ENCODE measurements at regions not wholly inside any gene's neighbourhood (a gene's known extent, or its start where the extent isn't known, plus 50 kb on each side); places are given as distances from the start of the nearest gene placed in this dataset.

DNA sequence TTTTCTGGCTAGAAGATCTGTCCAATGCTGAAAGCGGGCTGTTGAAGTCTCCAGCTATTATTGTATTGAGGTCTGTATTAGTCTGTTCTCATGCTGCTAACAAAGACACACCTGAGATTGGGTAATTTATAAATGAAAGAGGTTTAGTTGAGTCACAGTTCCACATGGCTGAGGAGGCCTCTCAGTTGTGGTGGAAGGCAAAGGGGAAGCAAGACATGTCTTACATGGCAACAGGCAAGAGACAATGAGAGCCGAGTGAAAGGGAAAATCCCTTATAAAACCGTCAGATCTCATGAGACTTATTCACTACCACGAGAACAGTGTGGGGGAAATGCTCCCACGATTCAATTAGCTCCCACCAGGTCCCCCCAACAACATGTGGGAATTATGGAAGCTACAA lies 980.4 kb downstream of the SLITRK5 start:
- Histone ChIP-seq H3K9me3 (replicated peaks) (peaks cover 12% of the 10 kb centered on the region), H3K36me3 (no peaks in the 10 kb centered on the region), H3K4me3 (no peak overlapping the region), H3K27ac (replicated peaks) (no peak overlapping the region), H3K4me1 (no peaks in the 10 kb centered on the region), H3K27me3 (ENCODE audit: low read depth) (no peaks in the 10 kb centered on the region)
- no peak for DNase-seq
- TF ChIP-seq, protein P1, sequence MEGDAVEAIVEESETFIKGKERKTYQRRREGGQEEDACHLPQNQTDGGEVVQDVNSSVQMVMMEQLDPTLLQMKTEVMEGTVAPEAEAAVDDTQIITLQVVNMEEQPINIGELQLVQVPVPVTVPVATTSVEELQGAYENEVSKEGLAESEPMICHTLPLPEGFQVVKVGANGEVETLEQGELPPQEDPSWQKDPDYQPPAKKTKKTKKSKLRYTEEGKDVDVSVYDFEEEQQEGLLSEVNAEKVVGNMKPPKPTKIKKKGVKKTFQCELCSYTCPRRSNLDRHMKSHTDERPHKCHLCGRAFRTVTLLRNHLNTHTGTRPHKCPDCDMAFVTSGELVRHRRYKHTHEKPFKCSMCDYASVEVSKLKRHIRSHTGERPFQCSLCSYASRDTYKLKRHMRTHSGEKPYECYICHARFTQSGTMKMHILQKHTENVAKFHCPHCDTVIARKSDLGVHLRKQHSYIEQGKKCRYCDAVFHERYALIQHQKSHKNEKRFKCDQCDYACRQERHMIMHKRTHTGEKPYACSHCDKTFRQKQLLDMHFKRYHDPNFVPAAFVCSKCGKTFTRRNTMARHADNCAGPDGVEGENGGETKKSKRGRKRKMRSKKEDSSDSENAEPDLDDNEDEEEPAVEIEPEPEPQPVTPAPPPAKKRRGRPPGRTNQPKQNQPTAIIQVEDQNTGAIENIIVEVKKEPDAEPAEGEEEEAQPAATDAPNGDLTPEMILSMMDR (IDR thresholded peaks at IDR 0.05; ENCODE audit: borderline replicate concordance) = no peak
- intact Hi-C loops (cut with micrococcal nuclease) = no loop called here

DNA sequence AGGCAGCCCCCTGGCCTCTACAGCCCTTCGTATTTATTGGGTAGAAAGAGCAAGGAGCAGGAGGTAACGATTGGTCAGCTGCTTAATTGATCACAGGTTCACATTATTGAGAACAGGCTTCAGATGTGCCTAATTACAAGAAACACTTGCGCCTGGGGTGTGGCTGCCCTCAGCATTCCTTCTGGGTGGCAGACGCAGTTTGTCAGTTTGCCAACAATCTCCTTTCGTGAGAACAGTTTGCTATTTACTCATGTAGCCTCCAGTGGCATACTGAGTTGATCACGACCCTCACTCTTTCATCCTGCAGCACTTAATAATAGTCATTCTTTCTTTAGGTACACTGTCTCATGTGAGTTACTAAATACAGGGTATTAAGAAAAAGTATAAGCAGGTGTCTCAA lies 985.6 kb downstream of the SLITRK5 start:
- no peaks in the 10 kb centered on the region for H3K4me1 ChIP-seq
- H3K9me3 ChIP-seq (replicated peaks) = peaks cover 9% of the 10 kb centered on the region
- DNase-seq = no peak
- no peak overlapping the region for H3K27ac ChIP-seq (replicated peaks)
- intact Hi-C loops (cut with micrococcal nuclease) = no loop called here
- H3K36me3 ChIP-seq = no peaks in the 10 kb centered on the region
- H3K27me3 ChIP-seq (ENCODE audit: low read depth) = no peaks in the 10 kb centered on the region
- TF ChIP-seq, protein P1 (IDR thresholded peaks at IDR 0.05; ENCODE audit: borderline replicate concordance) = no peak
- H3K4me3 ChIP-seq = no peak overlapping the region

DNA sequence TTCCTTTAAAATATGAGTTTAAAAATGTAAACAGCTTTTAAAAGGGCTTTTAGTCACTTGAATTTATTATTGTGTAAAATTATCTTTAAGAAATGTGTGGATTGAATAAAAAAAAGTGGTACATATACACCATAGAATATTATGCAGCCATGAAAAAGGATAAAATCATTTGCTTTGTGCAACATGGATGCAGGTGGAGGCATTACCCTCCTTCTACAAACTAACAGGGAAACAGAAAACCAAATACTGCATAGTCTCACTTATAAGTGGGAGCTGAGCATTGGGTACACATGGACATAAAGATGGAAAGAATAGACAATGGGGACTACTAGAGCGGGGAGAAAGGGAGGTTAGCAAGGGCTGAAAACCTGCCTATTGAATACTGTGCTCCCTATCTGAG lies 999.3 kb downstream of the SLITRK5 start:
- Histone ChIP-seq H3K27me3 (ENCODE audit: low read depth) (no peaks in the 10 kb centered on the region), H3K36me3 (no peaks in the 10 kb centered on the region), H3K9me3 (replicated peaks) (peaks cover 10% of the 10 kb centered on the region), H3K27ac (replicated peaks) (no peak overlapping the region), H3K4me3 (no peak overlapping the region), H3K4me1 (no peaks in the 10 kb centered on the region)
- TF ChIP-seq, protein P1 (IDR thresholded peaks at IDR 0.05; ENCODE audit: borderline replicate concordance) = no peak
- intact Hi-C loops (cut with micrococcal nuclease) = no loop called here
- DNase-seq = no peak

DNA sequence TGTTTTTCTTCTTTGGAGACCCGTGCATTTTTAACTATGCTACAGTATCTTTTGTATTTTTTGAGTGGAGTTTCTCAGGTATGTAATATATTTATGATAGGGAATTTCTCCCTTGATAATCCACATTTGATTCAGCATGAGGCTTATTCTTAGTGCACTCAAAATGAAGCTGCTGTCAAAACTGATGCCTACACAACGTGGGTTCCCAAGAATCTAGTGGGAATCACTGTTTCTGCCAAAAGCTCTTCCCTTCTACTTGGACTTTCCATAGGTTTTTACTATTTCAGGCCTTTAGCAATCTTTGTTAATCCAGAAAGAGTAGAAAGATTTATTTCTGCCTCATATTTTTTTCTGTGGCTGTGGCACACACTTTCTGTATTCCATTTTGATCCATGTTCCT lies 1003.7 kb downstream of the SLITRK5 start:
- Histone ChIP-seq H3K27ac (replicated peaks) (no peak overlapping the region), H3K9me3 (replicated peaks) (peaks cover 8% of the 10 kb centered on the region), H3K27me3 (ENCODE audit: low read depth) (no peaks in the 10 kb centered on the region), H3K36me3 (no peaks in the 10 kb centered on the region), H3K4me3 (no peak overlapping the region), H3K4me1 (no peaks in the 10 kb centered on the region)
- TF ChIP-seq, protein P1 (IDR thresholded peaks at IDR 0.05; ENCODE audit: borderline replicate concordance) = no peak
- DNase-seq = no peak
- intact Hi-C loops (cut with micrococcal nuclease) = no loop called here

DNA sequence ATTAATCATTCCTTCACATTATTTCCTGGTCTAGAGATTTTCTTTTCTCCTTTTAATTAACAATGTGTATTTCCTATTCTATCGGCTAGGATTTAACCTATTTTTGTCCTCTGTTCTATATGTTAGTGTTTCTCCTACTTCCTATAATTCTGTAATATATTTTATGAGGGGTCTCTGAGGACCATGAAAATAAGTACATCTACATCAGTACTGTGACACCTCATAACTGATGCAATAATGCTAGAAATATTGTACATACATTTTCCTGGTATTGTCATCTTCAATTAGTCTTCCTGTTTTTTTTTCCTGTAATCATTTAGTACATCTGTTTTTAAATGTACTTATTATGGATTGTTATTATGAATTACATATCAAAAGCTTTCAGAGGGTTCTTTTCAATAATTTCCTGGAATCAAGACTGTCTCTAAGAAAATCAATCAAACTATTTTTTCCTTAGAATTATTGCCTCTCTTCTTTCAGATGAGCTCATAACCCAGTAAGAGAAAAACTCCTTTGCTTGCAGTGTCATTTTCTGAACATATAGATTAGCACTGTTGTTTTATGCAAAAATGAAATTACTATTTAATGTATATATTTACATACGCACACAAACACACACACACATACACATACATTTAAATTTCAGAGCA lies 1004.3 kb downstream of the SLITRK5 start:
- H3K9me3 ChIP-seq (replicated peaks) = peaks cover 2% of the 10 kb centered on the region
- H3K4me1 ChIP-seq = no peaks in the 10 kb centered on the region
- H3K4me3 ChIP-seq = no peak overlapping the region
- H3K27me3 ChIP-seq (ENCODE audit: low read depth) = no peaks in the 10 kb centered on the region
- H3K36me3 ChIP-seq = no peaks in the 10 kb centered on the region
- TF ChIP-seq, protein P1 (IDR thresholded peaks at IDR 0.05; ENCODE audit: borderline replicate concordance) = no peak
- H3K27ac ChIP-seq (replicated peaks) = no peak overlapping the region
- no peak for DNase-seq
- intact Hi-C loops (cut with micrococcal nuclease) = no loop called here

All from left ventricle myocardium inferior (tissue), 1 donor.